ENCODE measurements at regions not wholly inside any gene's neighbourhood (a gene's known extent, or its start where the extent isn't known, plus 50 kb on each side); places are given as distances from the start of the nearest gene placed in this dataset.

DNA sequence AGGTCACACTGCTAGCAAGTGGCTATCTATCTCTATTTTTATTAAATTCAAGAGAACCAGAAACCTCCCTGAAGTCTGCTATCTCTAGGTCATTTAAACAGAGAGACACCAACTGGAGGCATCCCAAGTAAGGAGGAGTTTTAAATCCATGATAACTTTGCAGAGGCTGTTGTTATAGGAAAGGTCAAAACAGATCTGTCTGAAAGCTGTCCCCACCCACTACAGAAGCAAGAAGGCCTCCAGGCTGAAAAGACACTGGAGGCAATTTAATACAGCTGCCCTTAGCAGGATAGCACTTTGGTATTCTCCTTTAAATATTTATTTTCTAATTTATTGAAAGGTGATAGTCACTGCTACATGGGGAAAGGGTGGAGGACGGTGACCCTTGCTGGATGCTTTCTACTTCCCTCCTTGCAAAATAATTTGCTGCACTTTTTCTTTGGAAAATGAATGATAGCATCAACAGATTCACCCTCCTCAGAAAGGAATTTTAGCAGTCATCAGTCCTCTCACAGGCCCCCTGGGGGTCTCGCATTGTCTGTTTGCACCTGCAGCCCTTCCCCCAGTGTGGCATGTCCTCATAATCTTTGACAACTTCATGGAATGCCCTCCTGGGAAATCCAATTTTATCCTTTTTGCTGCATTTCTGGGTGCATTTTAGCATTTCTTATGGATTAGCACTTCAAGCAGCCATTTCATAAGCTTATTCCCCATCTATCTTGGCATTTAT lies 429.5 kb upstream of the TNP1 start:
- TF ChIP-seq, protein P1, sequence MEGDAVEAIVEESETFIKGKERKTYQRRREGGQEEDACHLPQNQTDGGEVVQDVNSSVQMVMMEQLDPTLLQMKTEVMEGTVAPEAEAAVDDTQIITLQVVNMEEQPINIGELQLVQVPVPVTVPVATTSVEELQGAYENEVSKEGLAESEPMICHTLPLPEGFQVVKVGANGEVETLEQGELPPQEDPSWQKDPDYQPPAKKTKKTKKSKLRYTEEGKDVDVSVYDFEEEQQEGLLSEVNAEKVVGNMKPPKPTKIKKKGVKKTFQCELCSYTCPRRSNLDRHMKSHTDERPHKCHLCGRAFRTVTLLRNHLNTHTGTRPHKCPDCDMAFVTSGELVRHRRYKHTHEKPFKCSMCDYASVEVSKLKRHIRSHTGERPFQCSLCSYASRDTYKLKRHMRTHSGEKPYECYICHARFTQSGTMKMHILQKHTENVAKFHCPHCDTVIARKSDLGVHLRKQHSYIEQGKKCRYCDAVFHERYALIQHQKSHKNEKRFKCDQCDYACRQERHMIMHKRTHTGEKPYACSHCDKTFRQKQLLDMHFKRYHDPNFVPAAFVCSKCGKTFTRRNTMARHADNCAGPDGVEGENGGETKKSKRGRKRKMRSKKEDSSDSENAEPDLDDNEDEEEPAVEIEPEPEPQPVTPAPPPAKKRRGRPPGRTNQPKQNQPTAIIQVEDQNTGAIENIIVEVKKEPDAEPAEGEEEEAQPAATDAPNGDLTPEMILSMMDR (IDR thresholded peaks at IDR 0.05) = no peak
- TF ChIP-seq EZH2 (IDR thresholded peaks at IDR 0.05; ENCODE audit: borderline replicate concordance, insufficient read depth, low read depth, low read length, poor library complexity, severe bottlenecking) = no peak
- H3K9me3 ChIP-seq (ENCODE audit: control extremely low read depth in 1 of 3, control insufficient read depth in 2 of 3, insufficient read depth in 1 of 3, low read length in 2 of 3) = peaks cover 0 to 3% (median 0%) of the 10 kb centered on the region in 3 donors
- H3K27ac ChIP-seq (ENCODE audit: low read length in 2 of 2) = no peak overlapping the region
- H3K4me3 ChIP-seq (ENCODE audit: control extremely low read depth in 1 of 5, extremely low read depth in 1 of 5, insufficient read depth in 1 of 5, low read depth in 2 of 5, low read length in 4 of 5) = no peak overlapping the region
- H3K27me3 ChIP-seq (replicated peaks in 1 of 4; ENCODE audit: control extremely low read depth in 1 of 4, control insufficient read depth in 3 of 4, insufficient read depth in 4 of 4, low read length in 3 of 4) = peaks cover 0 to 7% (median 0%) of the 10 kb centered on the region in 4 experiments
- Mint-ChIP-seq H3K9me3 (ENCODE audit: insufficient read depth) (no peaks in the 10 kb centered on the region), H3K27ac (no peak overlapping the region), H3K4me1 (no peaks in the 10 kb centered on the region), H3K4me3 (no peak overlapping the region), H3K27me3 (peaks cover 11% of the 10 kb centered on the region)
- WGBS (ENCODE audit: insufficient coverage) = 100% methylated on average over 1 of the region's 2 CpGs
- ATAC-seq (ENCODE audit: low read depth) (no peak), DNase-seq (no peak)
- no peak overlapping the region for H3K4me2 ChIP-seq (replicated peaks; ENCODE audit: low read depth, low read length, poor library complexity, severe bottlenecking)
- ChIA-PET POLR2A (no interaction called here), CTCF (no interaction called here)
- no peak overlapping the region for H3K9ac ChIP-seq (ENCODE audit: low read length)
- H3K79me2 ChIP-seq (ENCODE audit: control insufficient read depth, insufficient read depth, low read length) = no peaks in the 10 kb centered on the region
- no peaks in the 10 kb centered on the region for H3K4me1 ChIP-seq (ENCODE audit: control insufficient read depth in 2 of 2, insufficient read depth in 2 of 2, low read length in 2 of 2)
- intact Hi-C loops (cut with micrococcal nuclease) = no loop called here
- H3K36me3 ChIP-seq (replicated peaks in 1 of 2; ENCODE audit: control extremely low read depth in 1 of 2, control insufficient read depth in 1 of 2, extremely low read depth in 1 of 2, insufficient read depth in 2 of 2, low read length in 1 of 2) = no peaks in the 10 kb centered on the region
- H4K20me1 ChIP-seq (ENCODE audit: control insufficient read depth, insufficient read depth, low read length, poor library complexity, severe bottlenecking) = no peaks in the 10 kb centered on the region
- H2AFZ ChIP-seq (ENCODE audit: insufficient read depth, low read depth, low read length, poor library complexity, severe bottlenecking) = no peak overlapping the region

DNA sequence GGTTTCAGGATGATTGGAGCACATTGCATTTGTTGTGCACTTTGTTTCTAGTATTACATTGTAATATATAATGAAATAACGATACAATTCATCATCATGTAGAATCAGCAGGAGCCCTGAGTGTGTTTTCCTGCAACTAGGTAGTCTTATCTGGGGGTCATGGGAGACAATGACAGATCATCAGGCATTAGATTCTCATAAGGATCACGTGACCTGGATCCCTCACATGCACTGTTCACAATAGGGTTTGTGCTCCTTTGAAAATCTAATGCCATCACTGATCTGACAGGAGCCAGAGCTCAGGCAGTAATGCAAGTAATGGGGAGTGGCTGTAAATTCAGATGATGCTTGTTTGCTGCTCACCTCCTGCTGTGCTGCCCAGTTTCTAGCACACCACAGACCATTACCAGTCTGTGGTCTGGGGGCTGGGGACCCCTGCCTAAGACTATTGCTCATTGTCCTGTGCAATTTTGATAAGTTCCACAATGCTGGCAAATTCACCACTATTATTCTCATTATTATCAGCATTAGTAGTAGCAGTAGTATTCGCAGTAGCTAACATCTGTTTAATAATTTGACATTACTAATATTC lies 428.7 kb upstream of the TNP1 start:
- H4K20me1 ChIP-seq (ENCODE audit: control insufficient read depth, insufficient read depth, low read length, poor library complexity, severe bottlenecking) = no peaks in the 10 kb centered on the region
- ChIA-PET CTCF (no interaction called here), POLR2A (no interaction called here)
- no peak overlapping the region for H3K4me3 Mint-ChIP-seq
- no peak overlapping the region for H2AFZ ChIP-seq (ENCODE audit: insufficient read depth, low read depth, low read length, poor library complexity, severe bottlenecking)
- H3K36me3 ChIP-seq (replicated peaks in 1 of 2; ENCODE audit: control extremely low read depth in 1 of 2, control insufficient read depth in 1 of 2, extremely low read depth in 1 of 2, insufficient read depth in 2 of 2, low read length in 1 of 2) = no peaks in the 10 kb centered on the region
- no peaks in the 10 kb centered on the region for H3K4me1 Mint-ChIP-seq
- intact Hi-C loops (cut with micrococcal nuclease) = no loop called here
- H3K27ac Mint-ChIP-seq = no peak overlapping the region
- TF ChIP-seq, protein P1 (IDR thresholded peaks at IDR 0.05) = no peak
- no peak for TF ChIP-seq EZH2 (IDR thresholded peaks at IDR 0.05; ENCODE audit: borderline replicate concordance, insufficient read depth, low read depth, low read length, poor library complexity, severe bottlenecking)
- peaks cover 10% of the 10 kb centered on the region for H3K27me3 Mint-ChIP-seq
- no peaks in the 10 kb centered on the region for H3K4me1 ChIP-seq (ENCODE audit: control insufficient read depth in 2 of 2, insufficient read depth in 2 of 2, low read length in 2 of 2)
- peaks cover 0 to 3% (median 0%) of the 10 kb centered on the region in 3 donors for H3K9me3 ChIP-seq (ENCODE audit: control extremely low read depth in 1 of 3, control insufficient read depth in 2 of 3, insufficient read depth in 1 of 3, low read length in 2 of 3)
- ATAC-seq (ENCODE audit: low read depth) (no peak), DNase-seq (no peak)
- H3K27ac ChIP-seq (ENCODE audit: low read length in 2 of 2) = no peak overlapping the region
- peaks cover 0 to 7% (median 0%) of the 10 kb centered on the region in 4 experiments for H3K27me3 ChIP-seq (replicated peaks in 1 of 4; ENCODE audit: control extremely low read depth in 1 of 4, control insufficient read depth in 3 of 4, insufficient read depth in 4 of 4, low read length in 3 of 4)
- H3K79me2 ChIP-seq (ENCODE audit: control insufficient read depth, insufficient read depth, low read length) = no peaks in the 10 kb centered on the region
- H3K9ac ChIP-seq (ENCODE audit: low read length) = no peak overlapping the region
- no CpG with 5 or more reads among the region's 3 CpGs for WGBS (ENCODE audit: insufficient coverage)
- H3K9me3 Mint-ChIP-seq (ENCODE audit: insufficient read depth) = no peaks in the 10 kb centered on the region
- H3K4me2 ChIP-seq (replicated peaks; ENCODE audit: low read depth, low read length, poor library complexity, severe bottlenecking) = no peak overlapping the region
- no peak overlapping the region for H3K4me3 ChIP-seq (ENCODE audit: control extremely low read depth in 1 of 5, extremely low read depth in 1 of 5, insufficient read depth in 1 of 5, low read depth in 2 of 5, low read length in 4 of 5)
